Endothelial cell (in vitro differentiated cells): ENCODE measurements at regions not wholly inside any gene's neighbourhood (a gene's known extent, or its start where the extent isn't known, plus 50 kb on each side); places are given as distances from the start of the nearest gene placed in this dataset.
"Not testable (repeated sequence)": the region's sequence is repeated elsewhere in the genome, so short reads cannot be mapped to it uniquely, and the experiment has no call there.

Source experiments
- DNase-seq: peaks from one replicate; pipeline ENCODE4 v3.0.0; 2021; ENCODE audit warnings: low spot score
- H3K27ac Mint-ChIP-seq: one replicate; pipeline ENCODE4 v1.8.0; 2021; ENCODE audit warnings: mixed read lengths, inconsistent platforms; ENCODE audit not compliant: unreplicated experiment
- H3K27me3 Mint-ChIP-seq: one replicate; pipeline ENCODE4 v1.8.0; 2021; ENCODE audit warnings: mild to moderate bottlenecking, moderate library complexity, mixed read lengths, inconsistent platforms; ENCODE audit not compliant: unreplicated experiment
- H3K36me3 Mint-ChIP-seq: one replicate; pipeline ENCODE4 v1.8.0; 2021; ENCODE audit warnings: mild to moderate bottlenecking, low read depth, mixed read lengths, inconsistent platforms; ENCODE audit not compliant: unreplicated experiment
- H3K4me1 Mint-ChIP-seq: one replicate; pipeline ENCODE4 v1.8.0; 2021; ENCODE audit warnings: mild to moderate bottlenecking, mixed read lengths, inconsistent platforms; ENCODE audit not compliant: unreplicated experiment
- H3K4me3 Mint-ChIP-seq: one replicate; pipeline ENCODE4 v1.8.0; 2021; ENCODE audit warnings: mild to moderate bottlenecking, mixed read lengths, inconsistent platforms; ENCODE audit not compliant: unreplicated experiment
- H3K9me3 Mint-ChIP-seq: one replicate; pipeline ENCODE4 v1.8.0; 2021; ENCODE audit warnings: mixed read lengths, inconsistent platforms; ENCODE audit not compliant: unreplicated experiment
- TF ChIP-seq, protein P1 (sequence below): fragments of 200-600 bp; sonication (generic); IDR thresholded peaks from one replicate; pipeline ENCODE4 v1.5.0; 2021; ENCODE audit warnings: antibody characterized with exemption; ENCODE audit not compliant: unreplicated experiment

DNA sequence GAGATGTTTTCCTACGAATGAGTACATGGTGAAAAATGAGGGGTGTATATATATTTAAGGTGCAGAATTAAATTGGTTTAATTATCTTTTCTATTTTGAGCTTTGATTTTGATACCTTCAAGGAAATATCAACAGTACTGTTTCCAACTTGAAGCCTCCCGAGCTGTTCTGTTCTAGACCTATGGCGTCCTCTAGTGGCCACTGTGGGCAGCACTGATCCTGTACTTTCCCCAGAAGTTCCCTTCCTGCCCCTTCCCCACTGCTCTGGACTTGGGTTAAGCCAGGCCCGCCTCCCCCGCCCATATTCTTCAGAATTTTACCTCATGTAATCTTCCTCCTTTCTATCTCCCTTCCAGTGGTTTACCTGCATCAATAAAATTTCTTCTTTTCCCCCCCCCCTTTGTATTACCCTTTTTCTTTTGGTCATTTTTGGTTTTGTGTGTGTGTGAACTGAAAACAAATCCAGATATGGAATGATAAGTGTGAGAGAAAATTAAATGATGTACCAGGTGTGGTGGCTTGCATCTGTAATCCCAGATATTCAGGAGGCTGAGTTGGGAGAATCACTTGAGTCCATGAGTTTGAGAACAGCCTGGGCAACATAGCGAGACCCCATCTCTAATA, 1643.5 kb downstream of the TP53TG3F start:
- Mint-ChIP-seq H3K4me3 (no peak overlapping the region), H3K9me3 (peaks cover 23% of the 10 kb centered on the region), H3K4me1 (no peaks in the 10 kb centered on the region), H3K27ac (no peak overlapping the region), H3K27me3 (peaks cover 3% of the 10 kb centered on the region), H3K36me3 (no peaks in the 10 kb centered on the region)
- no peak for DNase-seq
- TF ChIP-seq, protein P1, sequence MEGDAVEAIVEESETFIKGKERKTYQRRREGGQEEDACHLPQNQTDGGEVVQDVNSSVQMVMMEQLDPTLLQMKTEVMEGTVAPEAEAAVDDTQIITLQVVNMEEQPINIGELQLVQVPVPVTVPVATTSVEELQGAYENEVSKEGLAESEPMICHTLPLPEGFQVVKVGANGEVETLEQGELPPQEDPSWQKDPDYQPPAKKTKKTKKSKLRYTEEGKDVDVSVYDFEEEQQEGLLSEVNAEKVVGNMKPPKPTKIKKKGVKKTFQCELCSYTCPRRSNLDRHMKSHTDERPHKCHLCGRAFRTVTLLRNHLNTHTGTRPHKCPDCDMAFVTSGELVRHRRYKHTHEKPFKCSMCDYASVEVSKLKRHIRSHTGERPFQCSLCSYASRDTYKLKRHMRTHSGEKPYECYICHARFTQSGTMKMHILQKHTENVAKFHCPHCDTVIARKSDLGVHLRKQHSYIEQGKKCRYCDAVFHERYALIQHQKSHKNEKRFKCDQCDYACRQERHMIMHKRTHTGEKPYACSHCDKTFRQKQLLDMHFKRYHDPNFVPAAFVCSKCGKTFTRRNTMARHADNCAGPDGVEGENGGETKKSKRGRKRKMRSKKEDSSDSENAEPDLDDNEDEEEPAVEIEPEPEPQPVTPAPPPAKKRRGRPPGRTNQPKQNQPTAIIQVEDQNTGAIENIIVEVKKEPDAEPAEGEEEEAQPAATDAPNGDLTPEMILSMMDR, result no peak

DNA sequence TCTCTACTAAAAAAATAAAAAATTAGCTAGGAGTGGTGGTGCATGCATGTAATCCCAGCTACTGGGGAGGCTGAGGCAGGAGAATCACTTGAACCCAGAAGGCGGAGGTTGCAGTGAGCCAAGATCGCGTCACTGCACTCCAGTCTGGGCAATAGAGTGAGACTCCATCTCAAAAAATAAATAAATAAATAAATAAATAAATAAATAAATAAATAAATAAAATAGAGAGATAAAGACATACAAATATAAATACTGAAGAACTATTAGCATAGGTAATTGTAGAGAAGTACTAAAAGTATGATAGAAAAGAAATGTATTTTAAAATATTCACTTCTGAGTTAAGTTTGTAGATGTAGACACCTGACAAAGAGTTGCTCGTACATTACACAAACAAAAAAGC, 1652.4 kb downstream of the TP53TG3F start:
- H3K4me3 Mint-ChIP-seq, H3K27me3 Mint-ChIP-seq, H3K36me3 Mint-ChIP-seq, H3K27ac Mint-ChIP-seq, H3K4me1 Mint-ChIP-seq, DNase-seq: not testable (repeated sequence)
- peaks cover 14% of the 10 kb centered on the region for H3K9me3 Mint-ChIP-seq

- no peaks in the 10 kb centered on the region for H3K4me1 Mint-ChIP-seq
- peaks cover 3% of the 10 kb centered on the region for H3K36me3 Mint-ChIP-seq
- no peak for DNase-seq
- H3K9me3 Mint-ChIP-seq, result peaks cover 11% of the 10 kb centered on the region
- TF ChIP-seq, protein P1, result no peak
- H3K4me3 Mint-ChIP-seq, result no peak overlapping the region
- H3K27me3 Mint-ChIP-seq, result no peaks in the 10 kb centered on the region
- H3K27ac Mint-ChIP-seq, result no peak overlapping the region
These were observed 1672.0 kb downstream of the TP53TG3F start for GRCh38 chr16:35131429-35131828.

GRCh38 chr16:35134471-35134870, 1675.1 kb downstream of the TP53TG3F start:
- H3K27ac Mint-ChIP-seq, result no peak overlapping the region
- H3K27me3 Mint-ChIP-seq, result no peaks in the 10 kb centered on the region
- peaks cover 10% of the 10 kb centered on the region for H3K9me3 Mint-ChIP-seq
- no peak for DNase-seq
- no peaks in the 10 kb centered on the region for H3K4me1 Mint-ChIP-seq
- TF ChIP-seq, protein P1, result no peak
- H3K4me3 Mint-ChIP-seq, result no peak overlapping the region
- H3K36me3 Mint-ChIP-seq, result peaks cover 3% of the 10 kb centered on the region

- H3K9me3 Mint-ChIP-seq, result peaks cover 32% of the 10 kb centered on the region
- TF ChIP-seq, protein P1, result no peak
These were observed 1681.0 kb downstream of the TP53TG3F start for GRCh38 chr16:35140293-35140986.

More at GRCh38 chr16:35140293-35140986, 1681.0 kb downstream of the TP53TG3F start:
- peaks cover 13% of the 10 kb centered on the region for H3K36me3 Mint-ChIP-seq
- H3K27ac Mint-ChIP-seq, result no peak overlapping the region
- no peak overlapping the region for H3K4me3 Mint-ChIP-seq
- H3K4me1 Mint-ChIP-seq, result no peaks in the 10 kb centered on the region
- peaks cover 26% of the 10 kb centered on the region for H3K27me3 Mint-ChIP-seq
- DNase-seq, result no peak
